Transverse colon (tissue), 4 donors: ENCODE measurements at regions not wholly inside any gene's neighbourhood (a gene's known extent, or its start where the extent isn't known, plus 50 kb on each side); places are given as distances from the start of the nearest gene placed in this dataset.
"Not testable (repeated sequence)": the region's sequence is repeated elsewhere in the genome, so short reads cannot be mapped to it uniquely, and the experiment has no call there.

Source experiments
- DNase-seq: peaks from one replicate; pipeline ENCODE4 v3.0.0-alpha.2; 2019
- H3K27ac ChIP-seq, 4 donors: fragments of 200-600 bp; sonication (generic); 2 replicates each; pipeline ENCODE4 v1.5.1; 2016 to 2018; ENCODE audit warnings: inconsistent platforms in 4 of 4
- H3K27me3 ChIP-seq: fragments of 200-600 bp; sonication (generic); 2 replicates; pipeline ENCODE4 v1.5.1; 2017; ENCODE audit warnings: inconsistent platforms
- H3K36me3 ChIP-seq, 4 donors: fragments of 200-600 bp; sonication (generic); 2 replicates each; pipeline ENCODE4 v1.5.1; 2017 to 2019; ENCODE audit warnings: inconsistent platforms in 4 of 4
- H3K4me1 ChIP-seq, 4 donors: fragments of 200-600 bp; sonication (generic); 2 replicates each; pipeline ENCODE4 v1.5.1; 2017 to 2020; ENCODE audit warnings: inconsistent platforms in 4 of 4
- H3K4me3 ChIP-seq, 4 donors: fragments of 200-600 bp; sonication (generic); 1 replicate in 1 of 4; 2 replicates in 3 of 4; pipeline versions ENCODE4 v1.5.1 to v1.6.1; 2017 to 2019; ENCODE audit warnings: inconsistent platforms in 4 of 4
- H3K9me3 ChIP-seq, 2 donors: fragments of 200-600 bp; sonication (generic); 2 replicates each; pipeline ENCODE4 v1.5.1; 2017 to 2019; ENCODE audit warnings: inconsistent platforms in 2 of 2
- EP300 ChIP-seq: sonication (generic); formaldehyde crosslinking; IDR thresholded peaks from one replicate; pipeline ENCODE4 v1.6.1; 2017; ENCODE audit warnings: antibody characterized with exemption, low read depth
- POLR2A ChIP-seq: fragments of 450-650 bp; IDR thresholded peaks from one replicate; pipeline ENCODE4 v1.6.1; 2016; ENCODE audit warnings: antibody characterized with exemption, mild to moderate bottlenecking, moderate library complexity
- POLR2AphosphoS5 ChIP-seq, 3 donors: sonication (generic); formaldehyde crosslinking; IDR thresholded peaks; one replicate each; pipeline ENCODE4 v1.6.1; 2016; ENCODE audit warnings: antibody characterized with exemption in 3 of 3
- WGBS, 2 donors: methylation state at CpG; one replicate each; pipeline ENCODE4 v1.1.5; 2018; ENCODE audit warnings: low coverage in 1 of 2; 5-methylcytosine and 5-hydroxymethylcytosine counted together
- in situ Hi-C, 4 donors: fragments of 200-750 bp; cut with MboI; loops; one replicate each; pipeline versions ENCODE4 v1.15.0 to v1.15.1; 2017; ENCODE audit warnings: low sequenced_read_pairs in 3 of 4, low pct_ligation_motif_present in 1 of 4, low pct_unique_long_range_greater_than_20kb in 1 of 4
- intact Hi-C: fragments of 100-400 bp; cut with DNase I; formaldehyde crosslinking; loops from one replicate; pipeline ENCODE4 v1.15.1; 2023; ENCODE audit warnings: low total_unique reads
- TF ChIP-seq, protein P1 (sequence below), 5 experiments: fragments of 200-600 bp in 3 of 5; fragments of 450-650 bp in 2 of 5; sonication (generic) in 3 of 5; IDR thresholded peaks; 1 replicate in 2 of 5; 2 replicates in 3 of 5; pipeline ENCODE4 v1.5.1; 2016 to 2017; ENCODE audit warnings: antibody characterized with exemption in 5 of 5, inconsistent platforms in 3 of 5, mild to moderate bottlenecking in 2 of 5, moderate library complexity in 1 of 5

DNA sequence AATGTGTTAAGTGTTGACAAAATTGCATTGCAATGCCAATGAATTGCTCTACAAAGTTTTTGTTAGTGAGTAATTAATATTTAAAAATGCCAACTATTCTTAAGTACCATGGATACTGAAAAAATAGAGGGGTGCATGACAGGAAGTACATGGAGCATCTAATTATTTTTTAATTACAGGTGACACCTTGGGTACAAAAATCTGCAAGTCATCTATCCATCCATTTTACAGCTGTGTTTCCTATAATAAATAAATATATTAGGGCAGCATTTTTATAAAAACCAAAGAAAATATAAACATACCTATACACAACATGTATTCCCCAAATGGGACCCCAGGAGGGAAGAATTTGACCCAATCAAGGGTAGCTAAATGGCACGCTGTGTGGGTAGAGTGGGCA, 304.6 kb downstream of the XPNPEP1 start:
- no peak for TF ChIP-seq POLR2AphosphoS5 (IDR thresholded peaks at IDR 0.05)
- no peak for TF ChIP-seq POLR2A
- TF ChIP-seq EP300 = no peak
- TF ChIP-seq, protein P1, sequence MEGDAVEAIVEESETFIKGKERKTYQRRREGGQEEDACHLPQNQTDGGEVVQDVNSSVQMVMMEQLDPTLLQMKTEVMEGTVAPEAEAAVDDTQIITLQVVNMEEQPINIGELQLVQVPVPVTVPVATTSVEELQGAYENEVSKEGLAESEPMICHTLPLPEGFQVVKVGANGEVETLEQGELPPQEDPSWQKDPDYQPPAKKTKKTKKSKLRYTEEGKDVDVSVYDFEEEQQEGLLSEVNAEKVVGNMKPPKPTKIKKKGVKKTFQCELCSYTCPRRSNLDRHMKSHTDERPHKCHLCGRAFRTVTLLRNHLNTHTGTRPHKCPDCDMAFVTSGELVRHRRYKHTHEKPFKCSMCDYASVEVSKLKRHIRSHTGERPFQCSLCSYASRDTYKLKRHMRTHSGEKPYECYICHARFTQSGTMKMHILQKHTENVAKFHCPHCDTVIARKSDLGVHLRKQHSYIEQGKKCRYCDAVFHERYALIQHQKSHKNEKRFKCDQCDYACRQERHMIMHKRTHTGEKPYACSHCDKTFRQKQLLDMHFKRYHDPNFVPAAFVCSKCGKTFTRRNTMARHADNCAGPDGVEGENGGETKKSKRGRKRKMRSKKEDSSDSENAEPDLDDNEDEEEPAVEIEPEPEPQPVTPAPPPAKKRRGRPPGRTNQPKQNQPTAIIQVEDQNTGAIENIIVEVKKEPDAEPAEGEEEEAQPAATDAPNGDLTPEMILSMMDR (IDR thresholded peaks at IDR 0.05) = no peak
- Histone ChIP-seq H3K9me3 (no peaks in the 10 kb centered on the region), H3K27ac (no peak overlapping the region), H3K27me3 (no peaks in the 10 kb centered on the region), H3K36me3 (no peaks in the 10 kb centered on the region), H3K4me1 (no peaks in the 10 kb centered on the region), H3K4me3 (no peak overlapping the region)
- 82 to 92% methylated on average over 1 of the region's 1 CpG for WGBS, 2 donors
- in situ Hi-C loops = no loop called here
- intact Hi-C loops = no loop called here
- DNase-seq = no peak

DNA sequence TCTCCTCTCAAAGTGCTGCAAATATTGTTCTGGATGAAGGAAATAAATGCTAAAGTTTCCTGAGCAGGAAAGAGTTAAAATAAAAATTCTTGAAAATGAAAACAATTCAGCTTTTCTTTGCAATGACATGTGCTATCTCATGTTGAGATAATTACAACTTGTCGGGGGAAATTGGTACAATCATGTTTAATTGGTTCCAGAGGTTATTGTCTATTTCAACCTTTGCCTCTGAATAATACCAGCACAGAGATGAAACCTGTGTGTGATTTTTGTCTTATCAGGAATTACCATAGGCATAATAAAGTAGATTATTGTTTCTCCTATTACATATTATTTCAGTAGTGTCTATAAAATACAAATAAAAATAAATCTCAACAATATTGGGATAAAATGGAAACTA, 305.0 kb downstream of the XPNPEP1 start:
- H3K27ac ChIP-seq = no peak overlapping the region
- TF ChIP-seq POLR2A = no peak
- TF ChIP-seq, protein P1 (IDR thresholded peaks at IDR 0.05) = no peak
- no peak for TF ChIP-seq EP300
- no peak for TF ChIP-seq POLR2AphosphoS5 (IDR thresholded peaks at IDR 0.05)
- DNase-seq = no peak
- intact Hi-C loops = no loop called here
- H3K27me3 ChIP-seq = no peaks in the 10 kb centered on the region
- no peaks in the 10 kb centered on the region for H3K36me3 ChIP-seq
- no peaks in the 10 kb centered on the region for H3K4me1 ChIP-seq
- no peak overlapping the region for H3K4me3 ChIP-seq
- WGBS, 2 donors = 0% methylated on average over 1 of the region's 1 CpG; no CpG with 5 or more reads in 1 of the 2 donors
- H3K9me3 ChIP-seq = no peaks in the 10 kb centered on the region
- in situ Hi-C loops = no loop called here

DNA sequence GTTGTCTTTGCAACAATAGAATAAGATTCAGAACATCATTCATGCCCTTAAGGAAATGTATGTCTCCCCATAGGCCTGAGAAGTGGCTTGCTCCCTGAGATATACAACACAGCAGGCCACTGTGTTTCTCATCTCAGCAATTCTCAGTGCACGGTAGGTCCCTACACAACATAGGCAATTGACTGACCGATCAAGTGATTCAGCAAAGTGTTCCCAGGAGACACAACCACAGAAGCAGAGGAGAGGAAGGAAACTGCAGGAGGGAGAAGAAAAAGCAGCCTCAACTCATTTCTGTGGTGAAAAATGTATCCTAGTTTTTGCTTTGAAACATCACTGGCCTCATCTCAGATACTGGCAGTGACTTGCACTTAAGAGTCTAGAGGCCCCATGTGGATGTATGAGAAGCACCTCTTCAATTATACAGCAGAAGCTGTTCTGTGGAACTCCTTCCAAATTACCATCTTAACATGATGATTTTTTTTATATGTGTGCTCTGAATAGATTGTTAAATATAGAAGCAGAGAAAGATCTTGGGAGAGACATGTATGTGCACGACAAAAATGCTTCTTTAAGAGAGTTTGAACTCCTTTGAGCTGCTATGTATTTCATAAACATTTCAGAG, 306.8 kb downstream of the XPNPEP1 start:
- TF ChIP-seq, protein P1 (IDR thresholded peaks at IDR 0.05) = no peak
- no peak for TF ChIP-seq EP300
- TF ChIP-seq POLR2A = no peak
- TF ChIP-seq POLR2AphosphoS5 (IDR thresholded peaks at IDR 0.05) = no peak
- intact Hi-C loops = no loop called here
- 38 to 62% methylated on average over 1 to 3 of the region's 3 CpGs for WGBS, 2 donors
- Histone ChIP-seq H3K27ac (no peak overlapping the region), H3K9me3 (no peaks in the 10 kb centered on the region), H3K4me1 (no peaks in the 10 kb centered on the region), H3K27me3 (no peaks in the 10 kb centered on the region), H3K4me3 (no peak overlapping the region), H3K36me3 (no peaks in the 10 kb centered on the region)
- in situ Hi-C loops = no loop called here
- DNase-seq = no peak

- DNase-seq, H3K9me3 ChIP-seq, H3K4me3 ChIP-seq, H3K27ac ChIP-seq, in situ Hi-C loops, H3K36me3 ChIP-seq, H3K4me1 ChIP-seq, H3K27me3 ChIP-seq: not testable (repeated sequence)
- 57 to 70% methylated on average over 1 of the region's 1 CpG for WGBS, 2 donors
- intact Hi-C loops = loop anchor here (10.0 kb wide), 1 partner anchor 1829 kb away; no protein-coding TSS in a partner anchor
Observed at GRCh38 chr10:109595356-109595755, 328.0 kb downstream of the XPNPEP1 start.

DNA sequence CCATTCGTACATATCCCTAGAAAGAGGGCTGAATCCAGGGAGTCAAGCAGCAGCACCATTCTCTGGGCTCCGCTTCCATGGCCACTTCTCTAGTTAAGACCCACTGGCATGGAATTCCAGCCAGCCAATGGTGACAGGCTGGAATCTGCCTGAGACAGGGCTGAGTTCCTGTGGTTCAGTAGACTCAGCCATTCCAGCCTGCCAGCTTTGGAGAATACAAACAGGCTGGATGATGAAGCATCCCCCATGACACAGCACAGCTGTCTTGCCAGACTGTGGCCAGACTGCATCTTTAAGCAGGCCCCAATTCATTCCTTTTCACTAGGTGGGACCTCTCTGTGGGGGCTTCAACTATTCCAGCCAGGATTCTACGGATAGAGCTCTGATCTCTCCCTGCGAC, 329.6 kb downstream of the XPNPEP1 start:
- 90% methylated on average over 4 of the region's 4 CpGs; no CpG with 5 or more reads in 1 of the 2 donors for WGBS, 2 donors
- Histone ChIP-seq H3K27ac (no peak overlapping the region), H3K27me3 (no peaks in the 10 kb centered on the region), H3K4me3 (no peak overlapping the region), H3K4me1 (no peaks in the 10 kb centered on the region), H3K36me3 (no peaks in the 10 kb centered on the region), H3K9me3 (no peaks in the 10 kb centered on the region)
- DNase-seq = no peak
- TF ChIP-seq, protein P1 (IDR thresholded peaks at IDR 0.05) = no peak
- TF ChIP-seq POLR2AphosphoS5 (IDR thresholded peaks at IDR 0.05) (no peak), POLR2A (no peak), EP300 (no peak)
- in situ Hi-C loops = no loop called here
- intact Hi-C loops = loop anchor here (10.0 kb wide), 1 partner anchor 1831 kb away; no protein-coding TSS in a partner anchor
